ENCODE measurements at regions not wholly inside any gene's neighbourhood (a gene's known extent, or its start where the extent isn't known, plus 50 kb on each side); places are given as distances from the start of the nearest gene placed in this dataset.

DNA sequence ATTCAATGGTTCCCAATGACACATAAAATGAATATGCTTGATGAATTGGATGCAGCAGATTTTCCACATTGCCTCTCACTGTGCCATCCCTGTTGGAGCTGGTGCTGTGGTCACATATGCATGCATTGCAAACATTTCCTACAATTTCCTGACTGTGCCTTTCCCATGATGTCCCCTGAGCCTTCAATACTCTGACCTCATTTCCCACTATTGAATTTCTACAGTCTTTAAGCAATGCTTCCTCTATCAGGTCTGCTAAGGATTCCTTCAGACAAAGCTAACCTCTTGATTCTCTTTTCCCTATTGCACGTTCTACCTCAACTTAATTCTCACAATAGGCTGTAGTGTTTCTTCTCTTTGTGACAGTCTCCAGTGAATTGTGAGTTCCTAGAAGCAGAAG, 342.5 kb upstream of the CRIM1 start:
- ATAC-seq (peak in 1 of 4 donors; percentile 74), DNase-seq (no peak)
- peaks cover 0 to 10% (median 0%) of the 10 kb centered on the region in 12 donors for H3K4me1 ChIP-seq
- TF ChIP-seq, protein P1, sequence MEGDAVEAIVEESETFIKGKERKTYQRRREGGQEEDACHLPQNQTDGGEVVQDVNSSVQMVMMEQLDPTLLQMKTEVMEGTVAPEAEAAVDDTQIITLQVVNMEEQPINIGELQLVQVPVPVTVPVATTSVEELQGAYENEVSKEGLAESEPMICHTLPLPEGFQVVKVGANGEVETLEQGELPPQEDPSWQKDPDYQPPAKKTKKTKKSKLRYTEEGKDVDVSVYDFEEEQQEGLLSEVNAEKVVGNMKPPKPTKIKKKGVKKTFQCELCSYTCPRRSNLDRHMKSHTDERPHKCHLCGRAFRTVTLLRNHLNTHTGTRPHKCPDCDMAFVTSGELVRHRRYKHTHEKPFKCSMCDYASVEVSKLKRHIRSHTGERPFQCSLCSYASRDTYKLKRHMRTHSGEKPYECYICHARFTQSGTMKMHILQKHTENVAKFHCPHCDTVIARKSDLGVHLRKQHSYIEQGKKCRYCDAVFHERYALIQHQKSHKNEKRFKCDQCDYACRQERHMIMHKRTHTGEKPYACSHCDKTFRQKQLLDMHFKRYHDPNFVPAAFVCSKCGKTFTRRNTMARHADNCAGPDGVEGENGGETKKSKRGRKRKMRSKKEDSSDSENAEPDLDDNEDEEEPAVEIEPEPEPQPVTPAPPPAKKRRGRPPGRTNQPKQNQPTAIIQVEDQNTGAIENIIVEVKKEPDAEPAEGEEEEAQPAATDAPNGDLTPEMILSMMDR (IDR thresholded peaks at IDR 0.05) = no peak
- TF ChIP-seq POLR2A (IDR thresholded peaks at IDR 0.05) = no peak
- intact Hi-C loops (cut with DNase I) = no loop called here
- H3K27me3 ChIP-seq = no peaks in the 10 kb centered on the region
- H3K36me3 ChIP-seq = no peaks in the 10 kb centered on the region
- peak overlapping the region in 3 of 12 donors; percentile 6 to 52 (median 17) for H3K27ac ChIP-seq
- H3K9me3 ChIP-seq = no peaks in the 10 kb centered on the region
- 34 to 43% (median 36%) methylated on average over 1 of the region's 1 CpG for WGBS, 4 donors
- no peak overlapping the region for H3K4me3 ChIP-seq

DNA sequence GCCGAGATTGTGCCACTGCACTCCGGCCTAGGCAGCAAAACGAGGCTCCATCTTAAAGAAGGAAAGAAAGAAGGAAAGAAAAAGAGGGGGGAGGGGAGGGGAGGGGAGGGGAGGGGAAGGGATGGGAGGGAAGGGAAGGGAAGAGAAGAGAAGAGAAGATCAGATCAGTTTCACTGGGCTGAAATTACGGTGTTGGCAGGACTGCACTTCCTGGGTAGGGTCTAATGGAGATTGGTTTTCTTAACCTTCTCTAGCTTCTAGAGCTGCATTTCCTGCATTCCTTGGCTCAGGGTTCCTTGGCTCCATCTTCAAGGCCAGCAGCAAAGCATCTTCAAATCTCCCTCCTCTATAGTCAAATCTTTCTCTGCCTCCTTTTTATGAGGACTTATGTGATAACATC, 349.1 kb upstream of the CRIM1 start:
- Histone ChIP-seq H3K4me1 (no peaks in the 10 kb centered on the region), H3K9me3 (no peaks in the 10 kb centered on the region), H3K4me3 (no peak overlapping the region), H3K36me3 (no peaks in the 10 kb centered on the region), H3K27ac (no peak overlapping the region), H3K27me3 (no peaks in the 10 kb centered on the region)
- intact Hi-C loops (cut with DNase I) = no loop called here
- DNase-seq (no peak), ATAC-seq (no peak)
- WGBS, 4 donors = 76 to 84% (median 80%) methylated on average over 4 of the region's 4 CpGs
- TF ChIP-seq, protein P1 (IDR thresholded peaks at IDR 0.05) = no peak
- no peak for TF ChIP-seq POLR2A (IDR thresholded peaks at IDR 0.05)

DNA sequence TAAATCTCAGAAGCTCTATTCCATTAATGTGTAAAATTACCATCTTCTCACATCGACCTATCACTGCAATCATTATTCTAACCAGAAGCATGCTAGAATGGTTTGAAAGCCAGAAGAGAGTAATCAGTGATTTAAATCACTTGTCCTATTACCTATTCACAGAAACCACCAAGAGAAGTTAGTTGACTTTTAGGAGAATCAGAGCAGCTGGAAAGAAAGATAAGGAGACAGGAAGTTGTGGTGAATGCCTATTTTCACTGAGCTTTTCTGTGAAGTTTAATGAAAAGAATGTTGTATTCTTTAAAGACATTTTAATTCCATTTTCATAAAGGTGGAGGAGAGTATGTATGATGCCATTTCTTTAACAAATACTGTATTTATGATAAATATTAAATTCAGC, 352.6 kb upstream of the CRIM1 start:
- no peak overlapping the region for H3K4me3 ChIP-seq
- intact Hi-C loops (cut with DNase I) = no loop called here
- no peak for TF ChIP-seq POLR2A (IDR thresholded peaks at IDR 0.05)
- TF ChIP-seq, protein P1 (IDR thresholded peaks at IDR 0.05) = no peak

DNA sequence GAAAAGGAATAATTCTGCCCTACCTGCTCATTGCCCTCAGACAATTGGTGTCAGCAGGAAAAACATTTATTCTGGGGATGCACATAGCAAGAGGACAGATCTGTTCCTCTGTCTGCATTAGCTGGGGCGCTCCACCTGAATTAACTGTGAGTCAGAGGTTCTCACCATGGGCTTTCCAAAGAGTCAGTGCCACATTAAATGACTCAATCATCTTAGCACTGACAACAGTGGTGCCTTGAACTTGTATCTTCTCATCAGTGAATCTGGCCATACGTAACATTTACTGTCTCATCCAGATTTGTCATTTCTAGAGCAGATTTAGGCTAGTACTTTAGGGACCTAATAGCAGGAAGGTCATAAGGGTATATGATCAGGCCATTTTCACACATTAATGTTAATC, 358.1 kb upstream of the CRIM1 start:
- WGBS, 4 donors = 82 to 92% (median 89%) methylated on average over 2 of the region's 2 CpGs

More for the DNA sequence above, 352.6 kb upstream of the CRIM1 start:
- no peak for DNase-seq
- no peak for ATAC-seq
- Histone ChIP-seq H3K27ac (no peak overlapping the region), H3K36me3 (no peaks in the 10 kb centered on the region), H3K27me3 (no peaks in the 10 kb centered on the region), H3K9me3 (no peaks in the 10 kb centered on the region), H3K4me1 (no peaks in the 10 kb centered on the region)
- WGBS, 4 donors = 51 to 58% (median 55%) methylated on average over 1 of the region's 1 CpG

More for the DNA sequence above, 358.1 kb upstream of the CRIM1 start:
- H3K27me3 ChIP-seq = no peaks in the 10 kb centered on the region
- no peaks in the 10 kb centered on the region for H3K36me3 ChIP-seq
- ATAC-seq (no peak), DNase-seq (no peak)
- TF ChIP-seq, protein P1 (IDR thresholded peaks at IDR 0.05) = no peak
- TF ChIP-seq POLR2A (IDR thresholded peaks at IDR 0.05) = no peak
- peaks cover 0 to 16% (median 2%) of the 10 kb centered on the region in 12 donors for H3K9me3 ChIP-seq
- intact Hi-C loops (cut with DNase I) = no loop called here
- no peak overlapping the region for H3K27ac ChIP-seq
- H3K4me1 ChIP-seq = no peaks in the 10 kb centered on the region
- H3K4me3 ChIP-seq = no peak overlapping the region
